ENCODE measurements at regions not wholly inside any gene's neighbourhood (a gene's known extent, or its start where the extent isn't known, plus 50 kb on each side); places are given as distances from the start of the nearest gene placed in this dataset.
"Not testable (repeated sequence)": the region's sequence is repeated elsewhere in the genome, so short reads cannot be mapped to it uniquely, and the experiment has no call there.

DNA sequence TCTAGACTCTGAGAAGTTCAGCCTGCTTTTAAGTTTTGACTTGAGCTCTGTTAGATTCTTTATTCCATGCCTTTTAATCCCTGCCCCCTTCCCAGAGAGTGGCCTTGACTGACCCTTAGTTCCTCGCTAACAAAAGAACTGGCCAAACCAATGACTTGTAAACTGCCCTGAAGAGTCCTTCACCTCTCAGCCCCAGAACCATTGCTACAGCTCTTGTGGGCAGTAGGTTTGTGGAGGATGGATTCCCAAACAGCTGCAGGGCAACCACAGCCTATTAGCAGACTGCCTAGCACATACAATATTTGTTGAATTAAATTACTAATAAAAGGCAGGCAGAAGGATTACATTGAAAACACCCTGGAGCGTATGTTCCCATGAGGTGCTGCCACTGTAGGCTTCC lies 163.9 kb downstream of the MAIP1 start:
- POLR2A ChIA-PET (ENCODE audit: low non-redundant PET): no interaction called here
- no peak overlapping the region for H3K27ac ChIP-seq
- no peak for DNase-seq (ENCODE audit: low spot score)
- CTCF ChIA-PET: no interaction called here
- no peak for TF ChIP-seq CTCF (conservative IDR thresholded peaks at IDR 0.05; ENCODE audit: low read depth)

DNA sequence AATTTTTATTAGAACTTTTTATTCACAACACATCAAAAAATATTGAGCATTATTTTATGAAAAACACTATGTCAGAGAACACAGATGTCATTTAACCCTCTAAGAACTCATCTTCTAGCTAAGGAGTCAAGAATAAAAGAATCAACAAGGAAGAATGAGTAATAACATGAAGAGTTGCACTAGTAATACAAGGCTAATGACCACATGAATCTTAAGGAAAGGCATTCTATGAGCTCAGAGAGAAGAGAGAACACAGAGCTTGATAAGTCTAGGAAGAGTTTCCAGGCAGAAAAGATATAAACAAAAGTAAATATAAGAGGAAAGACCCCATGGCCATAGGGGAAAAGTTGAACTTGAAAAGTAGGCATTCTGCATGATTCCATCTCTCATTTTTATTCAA lies 166.5 kb downstream of the MAIP1 start:
- ChIA-PET CTCF (interaction anchor here (0.7 kb wide), 1 partner anchor 32 kb away, joined by 3 read pairs; no protein-coding TSS in a partner anchor), POLR2A (ENCODE audit: low non-redundant PET) (no interaction called here)
- no peak overlapping the region for H3K27ac ChIP-seq
- DNase-seq (ENCODE audit: low spot score): no peak
- no peak for TF ChIP-seq CTCF (conservative IDR thresholded peaks at IDR 0.05; ENCODE audit: low read depth)

GRCh38 chr2:200122683-200123082 lies 167.3 kb downstream of the MAIP1 start:
- ChIA-PET CTCF (no interaction called here), POLR2A (ENCODE audit: low non-redundant PET) (no interaction called here)
- no peak overlapping the region for H3K27ac ChIP-seq
- no peak for DNase-seq (ENCODE audit: low spot score)
- TF ChIP-seq CTCF (conservative IDR thresholded peaks at IDR 0.05; ENCODE audit: low read depth): no peak

- CTCF ChIA-PET; DNase-seq (ENCODE audit: low spot score); POLR2A ChIA-PET (ENCODE audit: low non-redundant PET); H3K27ac ChIP-seq: not testable (repeated sequence)
Observed at GRCh38 chr2:200124665-200125368, 169.4 kb downstream of the MAIP1 start.

- no peak for TF ChIP-seq CTCF (conservative IDR thresholded peaks at IDR 0.05; ENCODE audit: low read depth)
- CTCF ChIA-PET: no interaction called here
- H3K27ac ChIP-seq: no peak overlapping the region
- DNase-seq (ENCODE audit: low spot score): no peak
- POLR2A ChIA-PET (ENCODE audit: low non-redundant PET): no interaction called here
Observed at GRCh38 chr2:200125444-200126284, 170.3 kb downstream of the MAIP1 start.

GRCh38 chr2:200126285-200126670 lies 170.9 kb downstream of the MAIP1 start:
- CTCF ChIA-PET; POLR2A ChIA-PET (ENCODE audit: low non-redundant PET); H3K27ac ChIP-seq; DNase-seq (ENCODE audit: low spot score): not testable (repeated sequence)

- CTCF ChIA-PET; DNase-seq (ENCODE audit: low spot score); H3K27ac ChIP-seq; POLR2A ChIA-PET (ENCODE audit: low non-redundant PET): not testable (repeated sequence)
Observed at GRCh38 chr2:200126680-200127079, 171.3 kb downstream of the MAIP1 start.

GRCh38 chr2:200127848-200128247 lies 172.5 kb downstream of the MAIP1 start:
- no peak for TF ChIP-seq CTCF (conservative IDR thresholded peaks at IDR 0.05; ENCODE audit: low read depth)
- ChIA-PET CTCF (no interaction called here), POLR2A (ENCODE audit: low non-redundant PET) (no interaction called here)

More at GRCh38 chr2:200127848-200128247, 172.5 kb downstream of the MAIP1 start:
- no peak for DNase-seq (ENCODE audit: low spot score)
- H3K27ac ChIP-seq: no peak overlapping the region
